Vagina (tissue), 2 donors: ENCODE measurements at regions not wholly inside any gene's neighbourhood (a gene's known extent, or its start where the extent isn't known, plus 50 kb on each side); places are given as distances from the start of the nearest gene placed in this dataset.

Experiments
- POLR2A ChIP-seq, 2 donors: fragments of 450-650 bp; IDR thresholded peaks; one replicate each; pipeline ENCODE4 v1.6.1; 2017; ENCODE audit warnings: antibody characterized with exemption in 2 of 2, mild to moderate bottlenecking in 2 of 2, moderate library complexity in 2 of 2
- TF ChIP-seq, protein P1 (sequence below), 3 experiments: fragments of 450-650 bp in 2 of 3; fragments of 200-600 bp in 1 of 3; sonication (generic) in 1 of 3; IDR thresholded peaks; one replicate each; pipeline ENCODE4 v1.5.1; 2017 to 2019; ENCODE audit warnings: antibody characterized with exemption in 3 of 3, mild to moderate bottlenecking in 2 of 3, moderate library complexity in 2 of 3

DNA sequence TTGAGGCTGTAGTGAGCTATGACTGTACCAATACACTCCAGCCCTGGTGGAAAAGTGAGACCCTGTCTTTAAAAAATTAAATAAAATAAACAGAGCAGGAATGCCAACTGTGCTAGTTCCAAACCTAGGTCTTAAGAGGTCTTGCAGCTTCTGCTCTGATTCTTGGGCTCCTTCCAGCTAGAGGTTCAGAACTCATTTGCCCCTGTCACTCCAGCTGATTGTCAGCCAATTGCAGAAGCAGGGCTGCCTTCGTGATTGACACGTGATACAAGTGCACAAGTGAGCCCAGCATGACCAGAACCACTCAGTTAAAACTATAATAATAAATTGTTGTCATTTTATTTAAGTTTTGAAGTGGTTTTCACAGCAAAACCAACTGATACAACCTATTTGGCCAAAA, 298.4 kb downstream of the USP25 start:
- TF ChIP-seq POLR2A (IDR thresholded peaks at IDR 0.05) = no peak
- TF ChIP-seq, protein P1, sequence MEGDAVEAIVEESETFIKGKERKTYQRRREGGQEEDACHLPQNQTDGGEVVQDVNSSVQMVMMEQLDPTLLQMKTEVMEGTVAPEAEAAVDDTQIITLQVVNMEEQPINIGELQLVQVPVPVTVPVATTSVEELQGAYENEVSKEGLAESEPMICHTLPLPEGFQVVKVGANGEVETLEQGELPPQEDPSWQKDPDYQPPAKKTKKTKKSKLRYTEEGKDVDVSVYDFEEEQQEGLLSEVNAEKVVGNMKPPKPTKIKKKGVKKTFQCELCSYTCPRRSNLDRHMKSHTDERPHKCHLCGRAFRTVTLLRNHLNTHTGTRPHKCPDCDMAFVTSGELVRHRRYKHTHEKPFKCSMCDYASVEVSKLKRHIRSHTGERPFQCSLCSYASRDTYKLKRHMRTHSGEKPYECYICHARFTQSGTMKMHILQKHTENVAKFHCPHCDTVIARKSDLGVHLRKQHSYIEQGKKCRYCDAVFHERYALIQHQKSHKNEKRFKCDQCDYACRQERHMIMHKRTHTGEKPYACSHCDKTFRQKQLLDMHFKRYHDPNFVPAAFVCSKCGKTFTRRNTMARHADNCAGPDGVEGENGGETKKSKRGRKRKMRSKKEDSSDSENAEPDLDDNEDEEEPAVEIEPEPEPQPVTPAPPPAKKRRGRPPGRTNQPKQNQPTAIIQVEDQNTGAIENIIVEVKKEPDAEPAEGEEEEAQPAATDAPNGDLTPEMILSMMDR (IDR thresholded peaks at IDR 0.05) = no peak
